ENCODE measurements at regions not wholly inside any gene's neighbourhood (a gene's known extent, or its start where the extent isn't known, plus 50 kb on each side); places are given as distances from the start of the nearest gene placed in this dataset.

DNA sequence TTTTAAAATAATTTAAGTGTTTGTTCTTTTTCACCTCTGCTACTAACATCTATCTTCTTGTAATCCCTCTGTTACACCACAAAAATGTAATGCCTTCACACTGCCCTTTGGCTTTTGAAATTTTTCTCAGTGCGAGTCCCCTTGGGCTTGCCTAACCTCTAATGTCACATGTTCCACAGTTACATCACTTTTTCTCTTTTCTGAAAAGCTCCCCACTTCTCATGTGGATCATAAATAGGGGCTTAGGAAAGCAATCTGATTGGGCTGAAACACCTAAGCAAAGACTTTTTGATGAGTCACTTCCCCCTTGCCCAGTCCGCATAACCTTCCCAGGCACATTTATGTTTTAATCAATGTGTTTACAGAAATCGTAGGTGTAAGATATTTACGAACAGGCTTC is 288.2 kb downstream of the IPMK start:
- H3K4me2 ChIP-seq (ENCODE audit: low read length): no peak overlapping the region

DNA sequence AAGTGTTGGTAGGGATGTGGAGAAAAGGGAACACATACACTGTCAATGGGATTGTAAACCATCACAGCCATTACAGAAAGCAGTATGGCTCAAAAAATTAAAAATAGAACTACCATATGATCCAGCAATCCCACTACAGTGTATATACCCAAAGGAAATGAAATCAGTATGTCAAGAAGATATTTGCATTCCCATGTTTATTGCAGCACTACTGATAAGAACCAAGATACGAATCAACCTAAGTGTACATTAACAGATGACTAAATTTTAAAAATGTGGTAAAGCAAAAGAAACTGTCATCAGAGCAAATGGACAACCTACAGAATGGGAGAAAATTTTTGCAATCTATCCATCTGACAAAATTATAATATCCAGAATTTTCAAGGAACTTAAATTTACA is 290.4 kb downstream of the IPMK start:
- no peak overlapping the region for H2AFZ ChIP-seq (ENCODE audit: low read depth, low read length)
- H3K4me3 ChIP-seq (ENCODE audit: low read length): no peak overlapping the region
- H3K36me3 ChIP-seq (replicated peaks; ENCODE audit: low read depth, low read length): no peaks in the 10 kb centered on the region
- H3K9me3 ChIP-seq (ENCODE audit: insufficient read depth, low read length): no peaks in the 10 kb centered on the region
- no peak overlapping the region for H3K4me2 ChIP-seq (ENCODE audit: low read length)
- H3K9ac ChIP-seq (ENCODE audit: low read length): no peak overlapping the region
- TF ChIP-seq EZH2phosphoT487 (IDR thresholded peaks at IDR 0.05; ENCODE audit: low read depth) (no peak), CTCF (IDR thresholded peaks at IDR 0.05; ENCODE audit: low read depth, low read length) (no peak)
- H4K20me1 ChIP-seq (ENCODE audit: insufficient read depth, low read length): no peaks in the 10 kb centered on the region
- H3K27me3 ChIP-seq (ENCODE audit: low read depth, low read length): no peaks in the 10 kb centered on the region
- H3K27ac ChIP-seq (ENCODE audit: low read length): no peak overlapping the region
- H3K79me2 ChIP-seq (ENCODE audit: low read length): no peaks in the 10 kb centered on the region
- H3K4me1 ChIP-seq (ENCODE audit: low read length): no peaks in the 10 kb centered on the region

More for the DNA sequence above, 288.2 kb downstream of the IPMK start:
- TF ChIP-seq CTCF (IDR thresholded peaks at IDR 0.05; ENCODE audit: low read depth, low read length) (no peak), EZH2phosphoT487 (IDR thresholded peaks at IDR 0.05; ENCODE audit: low read depth) (no peak)
- H3K27me3 ChIP-seq (ENCODE audit: low read depth, low read length): no peaks in the 10 kb centered on the region
- no peak overlapping the region for H3K27ac ChIP-seq (ENCODE audit: low read length)
- no peaks in the 10 kb centered on the region for H3K9me3 ChIP-seq (ENCODE audit: insufficient read depth, low read length)
- H3K4me1 ChIP-seq (ENCODE audit: low read length): no peaks in the 10 kb centered on the region
- H2AFZ ChIP-seq (ENCODE audit: low read depth, low read length): no peak overlapping the region
- no peaks in the 10 kb centered on the region for H4K20me1 ChIP-seq (ENCODE audit: insufficient read depth, low read length)
- no peaks in the 10 kb centered on the region for H3K36me3 ChIP-seq (replicated peaks; ENCODE audit: low read depth, low read length)
- no peaks in the 10 kb centered on the region for H3K79me2 ChIP-seq (ENCODE audit: low read length)
- H3K4me3 ChIP-seq (ENCODE audit: low read length): no peak overlapping the region
- no peak overlapping the region for H3K9ac ChIP-seq (ENCODE audit: low read length)

GRCh38 chr10:57973451-57973850 is 294.2 kb downstream of the IPMK start:
- Histone ChIP-seq H3K27ac (ENCODE audit: low read length) (no peak overlapping the region), H2AFZ (ENCODE audit: low read depth, low read length) (no peak overlapping the region), H3K4me1 (ENCODE audit: low read length) (no peaks in the 10 kb centered on the region), H4K20me1 (ENCODE audit: insufficient read depth, low read length) (no peaks in the 10 kb centered on the region), H3K9ac (ENCODE audit: low read length) (no peak overlapping the region), H3K4me2 (ENCODE audit: low read length) (no peak overlapping the region), H3K79me2 (ENCODE audit: low read length) (no peaks in the 10 kb centered on the region), H3K27me3 (ENCODE audit: low read depth, low read length) (no peaks in the 10 kb centered on the region), H3K4me3 (ENCODE audit: low read length) (no peak overlapping the region), H3K36me3 (replicated peaks; ENCODE audit: low read depth, low read length) (no peaks in the 10 kb centered on the region), H3K9me3 (ENCODE audit: insufficient read depth, low read length) (no peaks in the 10 kb centered on the region)
- TF ChIP-seq EZH2phosphoT487 (IDR thresholded peaks at IDR 0.05; ENCODE audit: low read depth) (no peak), CTCF (IDR thresholded peaks at IDR 0.05; ENCODE audit: low read depth, low read length) (no peak)

DNA sequence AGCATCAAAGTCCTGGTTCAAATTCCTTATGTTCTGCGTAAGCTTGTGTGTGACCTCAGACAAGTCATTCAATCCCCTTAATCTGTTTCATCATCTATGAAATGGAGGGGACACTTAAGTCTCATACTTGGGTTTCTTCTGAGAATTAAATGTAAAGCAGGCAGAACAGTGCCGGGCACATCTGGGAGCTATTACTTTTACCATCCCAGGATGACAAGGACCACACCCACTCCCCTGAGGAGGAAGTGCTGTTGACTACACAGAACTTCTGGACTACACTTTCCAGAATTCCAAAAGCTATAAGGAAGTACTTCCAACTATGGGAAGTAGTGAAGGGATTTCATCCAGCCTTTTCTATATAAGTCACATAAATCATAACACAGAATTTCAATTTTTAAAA is 294.9 kb downstream of the IPMK start:
- H2AFZ ChIP-seq (ENCODE audit: low read depth, low read length): no peak overlapping the region
- no peak overlapping the region for H3K4me2 ChIP-seq (ENCODE audit: low read length)

More for the DNA sequence above, 294.9 kb downstream of the IPMK start:
- no peaks in the 10 kb centered on the region for H3K9me3 ChIP-seq (ENCODE audit: insufficient read depth, low read length)
- H3K27ac ChIP-seq (ENCODE audit: low read length): no peak overlapping the region
- no peaks in the 10 kb centered on the region for H3K27me3 ChIP-seq (ENCODE audit: low read depth, low read length)
- H3K4me1 ChIP-seq (ENCODE audit: low read length): no peaks in the 10 kb centered on the region
- no peak overlapping the region for H3K9ac ChIP-seq (ENCODE audit: low read length)
- no peaks in the 10 kb centered on the region for H3K36me3 ChIP-seq (replicated peaks; ENCODE audit: low read depth, low read length)
- H4K20me1 ChIP-seq (ENCODE audit: insufficient read depth, low read length): no peaks in the 10 kb centered on the region
- no peaks in the 10 kb centered on the region for H3K79me2 ChIP-seq (ENCODE audit: low read length)
- TF ChIP-seq EZH2phosphoT487 (IDR thresholded peaks at IDR 0.05; ENCODE audit: low read depth) (no peak), CTCF (IDR thresholded peaks at IDR 0.05; ENCODE audit: low read depth, low read length) (no peak)
- no peak overlapping the region for H3K4me3 ChIP-seq (ENCODE audit: low read length)

All from OCI-LY3 (cell line).